NCI-H2196 treated with DMSO at 0.1 percent for 48 hours (cell line): ENCODE measurements at regions not wholly inside any gene's neighbourhood (a gene's known extent, or its start where the extent isn't known, plus 50 kb on each side); places are given as distances from the start of the nearest gene placed in this dataset.

Experiments used
- DNase-seq: peaks from one replicate; lab custom pipeline; 2025; ENCODE audit not compliant: unreplicated experiment; lab: John Stamatoyannopoulos, UW

- DNase-seq, result no peak
These were observed 813.3 kb downstream of the BCL11B start for GRCh38 chr14:98458702-98459101.

- DNase-seq, result no peak
These were observed 809.1 kb downstream of the BCL11B start for GRCh38 chr14:98462908-98463307.

- DNase-seq, result no peak
These were observed 805.2 kb downstream of the BCL11B start for GRCh38 chr14:98466807-98467206.

GRCh38 chr14:98470663-98471062 is 801.3 kb downstream of the BCL11B start:
- no peak for DNase-seq

- DNase-seq, result no peak
These were observed 797.1 kb downstream of the BCL11B start for GRCh38 chr14:98474900-98475299.

GRCh38 chr14:98477935-98478334 is 794.1 kb downstream of the BCL11B start:
- no peak for DNase-seq

GRCh38 chr14:98489115-98489514 is 782.9 kb downstream of the BCL11B start:
- no peak for DNase-seq

- DNase-seq, result no peak
These were observed 777.4 kb downstream of the BCL11B start for GRCh38 chr14:98494582-98494981.

GRCh38 chr14:98498019-98498885 is 773.7 kb downstream of the BCL11B start:
- DNase-seq, result no peak

- DNase-seq, result no peak
These were observed 770.7 kb downstream of the BCL11B start for GRCh38 chr14:98501335-98501734.

- DNase-seq, result no peak
These were observed 770.2 kb downstream of the BCL11B start for GRCh38 chr14:98501836-98502235.

- no peak for DNase-seq
These were observed 768.7 kb downstream of the BCL11B start for GRCh38 chr14:98503086-98503815.

- DNase-seq, result no peak
These were observed 764.7 kb downstream of the BCL11B start for GRCh38 chr14:98507264-98507663.

- DNase-seq, result no peak
These were observed 761.6 kb downstream of the BCL11B start for GRCh38 chr14:98510392-98510791.

GRCh38 chr14:98512501-98513251 is 759.3 kb downstream of the BCL11B start:
- DNase-seq, result no peak

GRCh38 chr14:98513558-98513957 is 758.4 kb downstream of the BCL11B start:
- no peak for DNase-seq

GRCh38 chr14:98514016-98514415 is 758.0 kb downstream of the BCL11B start:
- no peak for DNase-seq

GRCh38 chr14:98536256-98536655 is 735.7 kb downstream of the BCL11B start:
- no peak for DNase-seq

GRCh38 chr14:98542316-98542715 is 729.7 kb downstream of the BCL11B start:
- DNase-seq, result no peak

GRCh38 chr14:98543074-98543473 is 728.9 kb downstream of the BCL11B start:
- no peak for DNase-seq

GRCh38 chr14:98544174-98544573 is 727.8 kb downstream of the BCL11B start:
- DNase-seq, result no peak

GRCh38 chr14:98545181-98545580 is 726.8 kb downstream of the BCL11B start:
- DNase-seq, result no peak
